ENCODE measurements at regions not wholly inside any gene's neighbourhood (a gene's known extent, or its start where the extent isn't known, plus 50 kb on each side); places are given as distances from the start of the nearest gene placed in this dataset.

DNA sequence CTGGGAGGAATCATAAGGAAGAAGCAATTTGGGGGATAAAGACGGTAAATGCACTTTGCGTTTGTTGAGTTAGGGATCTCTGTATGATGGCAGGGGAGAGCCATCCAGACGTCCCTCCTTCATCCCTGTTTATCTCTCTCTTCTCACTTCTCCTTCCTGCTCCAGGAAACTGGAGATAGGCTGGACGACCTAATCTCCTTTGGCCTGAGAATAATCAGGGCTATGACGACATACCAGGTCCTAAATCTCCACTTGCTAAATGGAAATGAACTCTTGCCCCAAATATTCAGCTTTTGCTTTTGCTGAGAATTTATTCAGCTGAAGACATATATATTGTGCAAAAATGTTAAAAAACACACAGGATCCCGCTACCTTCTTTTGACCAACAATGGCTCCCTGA, 182.9 kb upstream of the INHBA start:
- 85% methylated on average over 3 of the region's 6 CpGs for WGBS (ENCODE audit: insufficient coverage)
- ChIA-PET CTCF (interaction anchor here (1.2 kb wide), 1 partner anchor 154 kb away, joined by 3 read pairs; no protein-coding TSS in a partner anchor), POLR2A (no interaction called here)
- peaks cover 21 to 56% (median 43%) of the 10 kb centered on the region in 4 experiments for H3K4me1 ChIP-seq (ENCODE audit: control extremely low read depth in 1 of 4, control insufficient read depth in 4 of 4, insufficient read depth in 4 of 4, low read length in 3 of 4)
- no peak for DNase-seq
- H3K36me3 ChIP-seq (ENCODE audit: control insufficient read depth in 4 of 4, insufficient read depth in 4 of 4, low read length in 3 of 4) = no peaks in the 10 kb centered on the region
- H3K27ac ChIP-seq (ENCODE audit: insufficient read depth in 1 of 2, low read depth in 1 of 2, low read length in 2 of 2, poor library complexity in 1 of 2, severe bottlenecking in 2 of 2) = no peak overlapping the region
- no peaks in the 10 kb centered on the region for H3K27me3 ChIP-seq (replicated peaks in 2 of 5; ENCODE audit: control insufficient read depth in 4 of 5, insufficient read depth in 5 of 5, low read length in 4 of 5)
- H3K4me3 ChIP-seq (ENCODE audit: control insufficient read depth in 1 of 7, extremely low read depth in 1 of 7, insufficient read depth in 4 of 7, low read depth in 2 of 7, low read length in 6 of 7) = no peak overlapping the region
- peaks cover 0 to 2% (median 0%) of the 10 kb centered on the region in 5 experiments for H3K9me3 ChIP-seq (ENCODE audit: control extremely low read depth in 1 of 5, control insufficient read depth in 4 of 5, insufficient read depth in 2 of 5, low read depth in 1 of 5, low read length in 4 of 5)

DNA sequence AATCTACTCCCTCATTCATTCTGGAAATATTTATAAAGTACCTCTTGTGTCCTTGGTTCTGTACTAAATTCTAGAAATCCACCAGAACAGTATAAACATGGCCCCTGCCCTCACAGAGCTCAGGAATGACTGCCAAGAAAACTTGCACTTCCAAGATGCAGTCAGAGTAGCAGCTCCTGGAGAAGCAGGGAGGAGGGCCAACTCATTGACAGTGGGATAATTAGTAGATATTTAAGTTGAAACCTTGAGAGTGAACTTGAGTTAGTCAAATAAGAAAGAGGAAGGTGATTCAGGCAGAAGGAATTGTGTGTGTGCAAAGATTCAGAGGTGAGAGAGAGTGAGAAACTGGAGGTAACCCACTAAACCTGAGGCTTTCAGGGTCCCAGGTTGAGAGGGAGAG, 182.2 kb upstream of the INHBA start:
- peaks cover 28 to 63% (median 49%) of the 10 kb centered on the region in 4 experiments for H3K4me1 ChIP-seq (ENCODE audit: control extremely low read depth in 1 of 4, control insufficient read depth in 4 of 4, insufficient read depth in 4 of 4, low read length in 3 of 4)
- H3K27me3 ChIP-seq (replicated peaks in 2 of 5; ENCODE audit: control insufficient read depth in 4 of 5, insufficient read depth in 5 of 5, low read length in 4 of 5) = no peaks in the 10 kb centered on the region
- ChIA-PET POLR2A (no interaction called here), CTCF (interaction anchor here (1.5 kb wide), 1 partner anchor 12 kb away, joined by 3 read pairs; no protein-coding TSS in a partner anchor)
- H3K36me3 ChIP-seq (ENCODE audit: control insufficient read depth in 4 of 4, insufficient read depth in 4 of 4, low read length in 3 of 4) = no peaks in the 10 kb centered on the region
- H3K27ac ChIP-seq (ENCODE audit: insufficient read depth in 1 of 2, low read depth in 1 of 2, low read length in 2 of 2, poor library complexity in 1 of 2, severe bottlenecking in 2 of 2) = no peak overlapping the region
- DNase-seq = no peak
- H3K4me3 ChIP-seq (ENCODE audit: control insufficient read depth in 1 of 7, extremely low read depth in 1 of 7, insufficient read depth in 4 of 7, low read depth in 2 of 7, low read length in 6 of 7) = no peak overlapping the region
- H3K9me3 ChIP-seq (ENCODE audit: control extremely low read depth in 1 of 5, control insufficient read depth in 4 of 5, insufficient read depth in 2 of 5, low read depth in 1 of 5, low read length in 4 of 5) = peaks cover 0 to 2% (median 0%) of the 10 kb centered on the region in 5 experiments

DNA sequence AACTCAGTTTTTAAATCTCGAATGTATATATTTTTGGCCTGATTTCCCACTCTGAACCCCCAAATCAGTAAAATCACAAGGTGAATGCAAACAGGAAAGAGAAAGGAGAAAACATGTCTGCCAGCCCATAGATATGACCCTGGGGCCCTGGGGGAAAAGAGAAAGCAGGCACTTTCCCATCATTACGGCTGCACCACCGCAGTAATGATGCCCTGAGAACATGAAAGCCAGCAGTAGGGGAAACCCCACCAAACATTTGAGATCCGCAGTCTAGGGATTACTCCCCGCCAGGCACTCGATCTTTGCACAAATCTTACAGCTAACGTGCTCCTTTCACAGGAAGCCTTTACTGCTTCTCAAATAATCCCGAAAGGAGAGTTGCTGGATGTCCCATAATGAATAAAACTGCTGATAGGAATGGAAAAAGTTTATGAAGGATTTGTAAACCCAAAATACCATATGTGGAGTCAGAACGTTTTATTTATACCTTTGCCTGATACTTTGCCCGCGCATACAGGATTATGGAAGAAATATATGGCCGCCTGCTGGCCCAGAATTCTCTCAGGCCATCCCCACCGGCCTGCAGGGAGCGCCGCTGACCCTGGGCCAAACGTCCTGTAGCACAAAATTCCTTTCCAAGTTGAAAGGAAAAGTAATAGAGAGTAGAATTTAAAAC, 180.0 kb upstream of the INHBA start:
- peak overlapping the region in 1 of 7 experiments; percentile 44 for H3K4me3 ChIP-seq (ENCODE audit: control insufficient read depth in 1 of 7, extremely low read depth in 1 of 7, insufficient read depth in 4 of 7, low read depth in 2 of 7, low read length in 6 of 7)
- peaks cover 0 to 2% (median 0%) of the 10 kb centered on the region in 5 experiments for H3K9me3 ChIP-seq (ENCODE audit: control extremely low read depth in 1 of 5, control insufficient read depth in 4 of 5, insufficient read depth in 2 of 5, low read depth in 1 of 5, low read length in 4 of 5)
- WGBS (ENCODE audit: insufficient coverage) = 97% methylated on average over 7 of the region's 16 CpGs
- H3K4me1 ChIP-seq (ENCODE audit: control extremely low read depth in 1 of 4, control insufficient read depth in 4 of 4, insufficient read depth in 4 of 4, low read length in 3 of 4) = peaks cover 34 to 65% (median 48%) of the 10 kb centered on the region in 4 experiments
- ChIA-PET POLR2A (no interaction called here), CTCF (interaction anchor here (0.9 to 2.9 kb wide), 7 partner anchors 9 to 880 kb away, joined by 3 to 16 read pairs (median 4); no protein-coding TSS in a partner anchor)
- DNase-seq = peak in 2 of 3 donors; percentile 41 to 42
- no peaks in the 10 kb centered on the region for H3K36me3 ChIP-seq (ENCODE audit: control insufficient read depth in 4 of 4, insufficient read depth in 4 of 4, low read length in 3 of 4)
- no peaks in the 10 kb centered on the region for H3K27me3 ChIP-seq (replicated peaks in 2 of 5; ENCODE audit: control insufficient read depth in 4 of 5, insufficient read depth in 5 of 5, low read length in 4 of 5)
- H3K27ac ChIP-seq (ENCODE audit: insufficient read depth in 1 of 2, low read depth in 1 of 2, low read length in 2 of 2, poor library complexity in 1 of 2, severe bottlenecking in 2 of 2) = peak overlapping the region in 1 of 2 experiments; percentile 90

DNA sequence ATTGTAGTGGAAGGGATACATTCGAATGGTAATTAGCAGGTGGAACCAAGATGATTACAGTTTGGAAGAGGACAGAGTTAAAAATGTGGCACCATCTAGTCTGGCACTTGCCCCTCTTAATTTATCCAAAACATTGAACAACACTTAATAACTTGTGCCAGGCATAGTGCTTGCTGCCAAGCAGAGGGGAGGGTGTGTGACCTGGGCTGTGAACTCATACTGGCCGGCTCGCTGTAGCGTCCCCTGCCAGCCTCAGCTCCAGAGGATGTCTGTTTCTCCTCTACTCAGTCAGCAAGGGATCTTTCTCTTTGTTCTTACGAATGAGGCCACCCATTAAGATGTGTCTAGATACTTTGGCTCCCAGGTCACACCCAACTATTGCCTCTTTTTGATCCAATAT, 179.4 kb upstream of the INHBA start:
- Histone ChIP-seq H3K4me1 (ENCODE audit: control extremely low read depth in 1 of 4, control insufficient read depth in 4 of 4, insufficient read depth in 4 of 4, low read length in 3 of 4) (peaks cover 35 to 67% (median 48%) of the 10 kb centered on the region in 4 experiments), H3K27me3 (replicated peaks in 2 of 5; ENCODE audit: control insufficient read depth in 4 of 5, insufficient read depth in 5 of 5, low read length in 4 of 5) (no peaks in the 10 kb centered on the region), H3K9me3 (ENCODE audit: control extremely low read depth in 1 of 5, control insufficient read depth in 4 of 5, insufficient read depth in 2 of 5, low read depth in 1 of 5, low read length in 4 of 5) (peaks cover 0 to 2% (median 0%) of the 10 kb centered on the region in 5 experiments), H3K36me3 (ENCODE audit: control insufficient read depth in 4 of 4, insufficient read depth in 4 of 4, low read length in 3 of 4) (no peaks in the 10 kb centered on the region), H3K27ac (ENCODE audit: insufficient read depth in 1 of 2, low read depth in 1 of 2, low read length in 2 of 2, poor library complexity in 1 of 2, severe bottlenecking in 2 of 2) (peak overlapping the region; percentile 81 to 90), H3K4me3 (ENCODE audit: control insufficient read depth in 1 of 7, extremely low read depth in 1 of 7, insufficient read depth in 4 of 7, low read depth in 2 of 7, low read length in 6 of 7) (peak overlapping the region in 4 of 7 experiments; percentile 1 to 44 (median 40))
- no peak for DNase-seq
- ChIA-PET POLR2A (interaction anchor here (0.6 to 1.3 kb wide), 2 partner anchors 8 to 11 kb away, joined by 3 read pairs; no protein-coding TSS in a partner anchor), CTCF (interaction anchor here (0.7 to 2.9 kb wide), 7 partner anchors 10 to 177 kb away, joined by 3 to 16 read pairs (median 3); no protein-coding TSS in a partner anchor)
- 71% methylated on average over 4 of the region's 5 CpGs for WGBS (ENCODE audit: insufficient coverage)

DNA sequence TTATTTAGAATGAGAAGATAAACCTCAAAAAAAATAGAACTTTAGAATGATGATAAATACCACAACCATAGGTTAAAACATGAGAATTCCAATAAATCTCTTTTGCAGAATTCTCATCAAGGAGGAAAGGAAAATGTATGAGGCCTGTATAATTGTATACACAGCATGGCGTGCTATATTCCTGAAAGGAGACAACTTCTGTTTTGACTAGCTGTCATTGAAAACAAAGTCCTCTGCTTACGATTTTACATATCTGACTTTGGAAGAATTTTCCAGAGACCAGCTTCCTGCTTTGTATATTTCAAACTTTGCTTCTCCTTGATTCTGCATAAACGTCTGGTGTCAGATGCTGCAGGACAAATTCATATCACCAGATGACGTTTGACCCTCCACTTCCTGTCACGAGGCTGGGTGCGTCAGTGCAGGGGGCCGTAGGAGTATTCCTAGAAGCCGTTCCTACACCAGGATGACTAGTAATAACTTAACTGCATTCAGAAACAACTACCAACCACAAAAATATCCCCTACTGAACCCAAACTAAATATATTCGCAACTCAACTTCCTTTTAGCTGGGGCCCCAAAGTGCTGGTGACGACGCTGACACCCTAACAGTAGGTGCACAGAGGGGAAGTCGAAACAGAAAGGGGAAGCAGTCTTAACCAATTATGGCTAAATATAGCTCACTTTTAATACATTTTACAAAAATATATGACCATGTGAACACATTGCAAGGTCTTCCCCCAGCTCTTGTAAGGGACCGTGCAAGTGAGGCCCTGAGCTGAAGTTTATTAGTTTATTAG, 178.6 kb upstream of the INHBA start:
- DNase-seq = peak; percentile 96 to 99 (median 98)
- peak overlapping the region; percentile 81 to 90 for H3K27ac ChIP-seq (ENCODE audit: insufficient read depth in 1 of 2, low read depth in 1 of 2, low read length in 2 of 2, poor library complexity in 1 of 2, severe bottlenecking in 2 of 2)
- peaks cover 0 to 2% (median 0%) of the 10 kb centered on the region in 5 experiments for H3K9me3 ChIP-seq (ENCODE audit: control extremely low read depth in 1 of 5, control insufficient read depth in 4 of 5, insufficient read depth in 2 of 5, low read depth in 1 of 5, low read length in 4 of 5)
- ChIA-PET POLR2A (interaction anchor here (0.6 to 1.3 kb wide), 3 partner anchors 9 to 20 kb away, joined by 3 read pairs; no protein-coding TSS in a partner anchor), CTCF (interaction anchor here (0.7 to 2.9 kb wide), 7 partner anchors 9 to 176 kb away, joined by 3 to 16 read pairs (median 4); no protein-coding TSS in a partner anchor)
- H3K36me3 ChIP-seq (ENCODE audit: control insufficient read depth in 4 of 4, insufficient read depth in 4 of 4, low read length in 3 of 4) = no peaks in the 10 kb centered on the region
- H3K4me1 ChIP-seq (ENCODE audit: control extremely low read depth in 1 of 4, control insufficient read depth in 4 of 4, insufficient read depth in 4 of 4, low read length in 3 of 4) = peaks cover 34 to 67% (median 48%) of the 10 kb centered on the region in 4 experiments
- no peaks in the 10 kb centered on the region for H3K27me3 ChIP-seq (replicated peaks in 2 of 5; ENCODE audit: control insufficient read depth in 4 of 5, insufficient read depth in 5 of 5, low read length in 4 of 5)
- peak overlapping the region in 6 of 7 experiments; percentile 1 to 44 (median 30) for H3K4me3 ChIP-seq (ENCODE audit: control insufficient read depth in 1 of 7, extremely low read depth in 1 of 7, insufficient read depth in 4 of 7, low read depth in 2 of 7, low read length in 6 of 7)
- 3% methylated on average over 10 of the region's 13 CpGs for WGBS (ENCODE audit: insufficient coverage)

DNA sequence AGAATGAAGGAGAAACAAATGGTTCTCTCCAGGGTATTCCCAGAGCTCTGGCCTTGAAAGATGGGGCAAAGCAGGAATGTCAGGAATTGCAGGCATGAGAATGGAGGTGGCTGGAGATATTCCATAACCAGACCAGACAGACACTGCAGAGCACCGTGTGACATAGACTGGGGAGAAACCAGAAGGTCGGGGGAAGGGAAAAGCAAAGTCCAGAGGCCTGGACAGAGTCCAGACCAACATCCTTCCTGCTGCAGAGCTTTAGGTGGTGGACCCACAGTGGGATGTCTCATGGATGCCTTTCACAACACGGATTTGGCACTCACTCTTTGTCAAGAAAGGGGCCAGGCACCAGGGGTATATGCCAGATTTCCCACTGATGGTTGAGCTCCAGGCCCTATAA, 177.2 kb upstream of the INHBA start:
- H3K9me3 ChIP-seq (ENCODE audit: control extremely low read depth in 1 of 5, control insufficient read depth in 4 of 5, insufficient read depth in 2 of 5, low read depth in 1 of 5, low read length in 4 of 5) = peaks cover 0 to 2% (median 0%) of the 10 kb centered on the region in 5 experiments
- DNase-seq = no peak
- H3K36me3 ChIP-seq (ENCODE audit: control insufficient read depth in 4 of 4, insufficient read depth in 4 of 4, low read length in 3 of 4) = no peaks in the 10 kb centered on the region
- peak overlapping the region in 1 of 2 experiments; percentile 90 for H3K27ac ChIP-seq (ENCODE audit: insufficient read depth in 1 of 2, low read depth in 1 of 2, low read length in 2 of 2, poor library complexity in 1 of 2, severe bottlenecking in 2 of 2)
- H3K4me1 ChIP-seq (ENCODE audit: control extremely low read depth in 1 of 4, control insufficient read depth in 4 of 4, insufficient read depth in 4 of 4, low read length in 3 of 4) = peaks cover 34 to 56% (median 43%) of the 10 kb centered on the region in 4 experiments
- ChIA-PET CTCF (interaction anchor here (1.9 to 2.9 kb wide), 2 partner anchors 12 to 65 kb away, joined by 6 to 16 read pairs; no protein-coding TSS in a partner anchor), POLR2A (interaction anchor here (1.4 kb wide), 1 partner anchor 10 kb away, joined by 4 read pairs; no protein-coding TSS in a partner anchor)
- peak overlapping the region in 1 of 7 experiments; percentile 37 for H3K4me3 ChIP-seq (ENCODE audit: control insufficient read depth in 1 of 7, extremely low read depth in 1 of 7, insufficient read depth in 4 of 7, low read depth in 2 of 7, low read length in 6 of 7)
- 27% methylated on average over 3 of the region's 3 CpGs for WGBS (ENCODE audit: insufficient coverage)
- no peaks in the 10 kb centered on the region for H3K27me3 ChIP-seq (replicated peaks in 2 of 5; ENCODE audit: control insufficient read depth in 4 of 5, insufficient read depth in 5 of 5, low read length in 4 of 5)

Data from common myeloid progenitor, CD34-positive (primary cell).